GM10248 (cell line): ENCODE measurements at regions not wholly inside any gene's neighbourhood (a gene's known extent, or its start where the extent isn't known, plus 50 kb on each side); places are given as distances from the start of the nearest gene placed in this dataset.

Experiments
- CTCF ChIA-PET: fragments of 300-600 bp; sonication (Branson Sonifier 250); formaldehyde crosslinking; extraction: SDS; loops from one replicate; lab custom pipeline; 2021; ENCODE audit warnings: antibody characterized with exemption; lab: Yijun Ruan, JAX
- POLR2A ChIA-PET: fragments of 350-650 bp; sonication (Branson Sonifier 250); formaldehyde crosslinking; extraction: SDS; loops from one replicate; lab custom pipeline; 2020; ENCODE audit warnings: antibody characterized with exemption; lab: Yijun Ruan, JAX
- DNase-seq: peaks from one replicate; pipeline ENCODE4 v3.0.0; 2012; ENCODE audit errors: extremely low spot score
- TF ChIP-seq, protein P1 (sequence below): IDR thresholded peaks from 2 replicates; pipeline ENCODE4 v1.5.1; 2012; ENCODE audit warnings: mild to moderate bottlenecking, low read depth; ENCODE audit errors: extremely low read depth, missing control alignments, control extremely low read depth

DNA sequence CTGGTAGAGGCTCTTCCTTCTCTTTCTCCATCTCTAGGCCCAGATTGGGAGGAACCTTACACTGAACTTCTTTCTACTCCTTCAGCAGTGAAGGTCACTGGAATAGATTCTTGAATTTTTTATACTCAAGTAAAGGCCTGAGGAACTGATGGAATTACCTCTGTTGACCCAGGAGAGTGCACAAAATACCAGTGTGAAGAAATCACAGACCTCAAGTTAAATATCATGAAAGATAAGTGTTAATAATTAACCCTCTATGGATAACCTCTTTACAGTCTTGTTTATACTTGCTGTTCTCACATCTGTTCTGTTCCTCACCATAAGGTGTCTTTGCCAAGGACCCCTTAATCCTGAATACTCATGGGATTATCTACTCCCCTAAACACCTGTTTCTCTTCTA, 244.4 kb upstream of the STAC start:
- POLR2A ChIA-PET, result no interaction called here
- TF ChIP-seq, protein P1, sequence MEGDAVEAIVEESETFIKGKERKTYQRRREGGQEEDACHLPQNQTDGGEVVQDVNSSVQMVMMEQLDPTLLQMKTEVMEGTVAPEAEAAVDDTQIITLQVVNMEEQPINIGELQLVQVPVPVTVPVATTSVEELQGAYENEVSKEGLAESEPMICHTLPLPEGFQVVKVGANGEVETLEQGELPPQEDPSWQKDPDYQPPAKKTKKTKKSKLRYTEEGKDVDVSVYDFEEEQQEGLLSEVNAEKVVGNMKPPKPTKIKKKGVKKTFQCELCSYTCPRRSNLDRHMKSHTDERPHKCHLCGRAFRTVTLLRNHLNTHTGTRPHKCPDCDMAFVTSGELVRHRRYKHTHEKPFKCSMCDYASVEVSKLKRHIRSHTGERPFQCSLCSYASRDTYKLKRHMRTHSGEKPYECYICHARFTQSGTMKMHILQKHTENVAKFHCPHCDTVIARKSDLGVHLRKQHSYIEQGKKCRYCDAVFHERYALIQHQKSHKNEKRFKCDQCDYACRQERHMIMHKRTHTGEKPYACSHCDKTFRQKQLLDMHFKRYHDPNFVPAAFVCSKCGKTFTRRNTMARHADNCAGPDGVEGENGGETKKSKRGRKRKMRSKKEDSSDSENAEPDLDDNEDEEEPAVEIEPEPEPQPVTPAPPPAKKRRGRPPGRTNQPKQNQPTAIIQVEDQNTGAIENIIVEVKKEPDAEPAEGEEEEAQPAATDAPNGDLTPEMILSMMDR, result no peak
- CTCF ChIA-PET, result no interaction called here
- no peak for DNase-seq

DNA sequence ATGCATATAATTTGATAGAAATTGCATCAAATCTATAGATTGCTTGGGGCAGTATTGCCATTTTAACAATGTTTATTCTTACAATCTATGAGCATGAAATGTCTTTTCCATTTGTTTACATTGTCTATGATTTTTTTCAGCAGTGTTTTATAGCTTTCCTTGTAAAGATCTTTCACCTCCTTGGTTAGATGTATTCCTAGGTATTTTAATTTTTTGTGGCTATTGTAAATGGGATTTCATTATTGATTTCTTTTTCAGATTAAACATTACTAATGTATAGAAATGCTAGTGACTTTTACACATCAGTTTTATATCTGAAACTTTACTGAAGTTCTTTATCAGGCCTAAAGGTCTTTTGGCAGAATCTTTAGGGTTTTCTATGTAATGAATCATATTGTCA, 237.6 kb upstream of the STAC start:
- no peak for DNase-seq
- ChIA-PET CTCF (no interaction called here), POLR2A (no interaction called here)
- TF ChIP-seq, protein P1, result no peak

DNA sequence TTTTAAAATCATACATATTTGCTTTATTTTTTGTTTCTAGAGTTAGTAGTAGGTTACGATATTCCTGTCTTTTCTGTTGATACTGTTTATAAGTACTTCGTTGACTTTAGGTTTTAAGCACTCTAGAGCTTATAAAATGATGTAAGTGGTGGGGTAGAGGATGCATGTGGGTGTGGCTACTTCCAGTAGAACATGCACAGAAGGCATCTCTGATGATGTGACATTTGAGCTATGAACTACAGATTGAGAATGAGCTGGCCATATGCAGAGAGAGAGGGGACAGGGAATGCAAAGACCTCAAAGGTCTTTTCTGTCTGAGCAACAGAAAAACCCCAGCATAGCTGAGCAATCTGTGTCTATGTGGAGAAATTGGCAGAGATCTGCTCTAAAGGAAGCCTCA, 233.9 kb upstream of the STAC start:
- DNase-seq, result no peak
- TF ChIP-seq, protein P1, result no peak
- POLR2A ChIA-PET, result no interaction called here
- CTCF ChIA-PET, result no interaction called here

DNA sequence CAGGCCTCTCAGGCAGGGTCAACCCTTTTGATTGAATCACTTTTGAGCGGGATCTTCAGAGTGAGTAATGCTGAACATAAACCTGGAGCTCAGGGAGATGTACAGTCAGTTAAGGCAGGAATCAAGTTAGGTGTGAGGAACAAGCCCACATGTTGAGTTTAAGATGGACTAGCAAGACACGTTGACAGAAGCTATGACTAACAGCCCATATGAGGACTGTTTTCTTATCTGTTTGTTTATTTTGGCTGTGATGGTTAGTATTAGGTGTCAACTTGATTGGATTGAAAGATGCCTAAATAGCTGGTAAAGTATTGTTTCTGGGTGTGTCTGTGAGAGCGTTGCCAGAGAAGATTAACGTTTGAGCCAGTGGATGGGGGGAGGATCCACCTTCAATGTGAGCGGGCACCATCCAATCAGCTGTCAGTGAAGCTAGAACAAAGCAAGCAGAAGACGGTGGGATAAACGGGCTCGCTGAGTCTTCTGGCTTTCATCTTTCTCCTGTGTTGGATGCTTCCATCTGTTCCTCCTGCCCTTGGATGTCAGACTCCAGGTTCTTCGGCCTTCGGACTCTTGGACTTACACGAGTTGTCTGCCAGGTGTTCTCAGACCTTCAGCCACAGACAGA, 232.3 kb upstream of the STAC start:
- TF ChIP-seq, protein P1, result no peak
- ChIA-PET CTCF (no interaction called here), POLR2A (no interaction called here)
- DNase-seq, result no peak

DNA sequence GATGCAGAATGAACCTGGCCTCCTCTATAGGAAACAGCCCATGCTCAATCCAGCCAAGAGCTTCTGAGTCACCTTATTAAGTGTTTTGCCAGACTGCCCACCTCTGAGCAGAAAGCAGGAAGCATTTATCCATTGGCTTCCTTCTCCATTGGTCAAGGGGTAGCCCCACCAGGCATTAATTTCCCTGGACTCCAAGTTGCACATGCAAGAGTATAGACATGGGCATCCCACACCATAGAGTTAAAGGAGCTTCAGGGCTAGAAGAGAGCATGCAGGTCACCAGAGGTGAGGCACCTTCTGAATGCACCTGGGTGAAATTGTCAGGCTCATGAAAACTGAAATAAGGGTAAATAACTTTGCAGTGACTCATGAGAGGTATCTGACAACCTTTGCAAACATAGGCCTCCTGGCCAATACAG, 230.8 kb upstream of the STAC start:
- DNase-seq, result no peak
- POLR2A ChIA-PET, result no interaction called here
- TF ChIP-seq, protein P1, result no peak
- CTCF ChIA-PET, result no interaction called here

DNA sequence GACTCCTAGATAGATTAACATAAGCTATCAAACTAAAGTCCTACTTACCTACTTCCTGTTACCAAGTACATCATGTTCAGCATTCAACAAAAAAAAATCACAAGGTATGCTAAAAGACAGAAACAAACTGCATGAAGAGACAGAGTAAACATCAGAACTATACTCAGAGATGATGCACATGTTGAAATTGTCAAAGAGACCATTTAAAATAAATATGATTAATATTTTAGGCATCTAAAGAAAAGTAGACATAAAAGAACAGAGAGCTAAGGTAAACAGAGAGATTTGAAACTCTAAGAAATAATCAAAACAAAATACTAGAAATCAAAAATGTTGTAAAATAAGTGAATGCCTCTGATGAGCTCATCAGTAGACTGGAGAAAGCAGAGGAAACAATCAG, 224.8 kb upstream of the STAC start:
- ChIA-PET POLR2A (no interaction called here), CTCF (interaction anchor here (1.5 kb wide), 1 partner anchor 15 kb away, joined by 3 read pairs; no protein-coding TSS in a partner anchor)
- DNase-seq, result no peak
- TF ChIP-seq, protein P1, result no peak
